GM19372 (cell line): ENCODE measurements at regions not wholly inside any gene's neighbourhood (a gene's known extent, or its start where the extent isn't known, plus 50 kb on each side); places are given as distances from the start of the nearest gene placed in this dataset.

Source experiments
- ATAC-seq: cut with Tn5 transposase; IDR thresholded peaks from one replicate; pipeline ENCODE4 v1.9.1; 2021; ENCODE audit warnings: mild to moderate bottlenecking, low read depth, moderate library complexity; ENCODE audit not compliant: unreplicated experiment

GRCh38 chr18:41484069-41484468 is 471.0 kb upstream of the PIK3C3 start:
- ATAC-seq: no peak

GRCh38 chr18:41482501-41482900 is 472.5 kb upstream of the PIK3C3 start:
- ATAC-seq: no peak

- no peak for ATAC-seq
Measured at GRCh38 chr18:41466436-41467160, 488.4 kb upstream of the PIK3C3 start.

DNA sequence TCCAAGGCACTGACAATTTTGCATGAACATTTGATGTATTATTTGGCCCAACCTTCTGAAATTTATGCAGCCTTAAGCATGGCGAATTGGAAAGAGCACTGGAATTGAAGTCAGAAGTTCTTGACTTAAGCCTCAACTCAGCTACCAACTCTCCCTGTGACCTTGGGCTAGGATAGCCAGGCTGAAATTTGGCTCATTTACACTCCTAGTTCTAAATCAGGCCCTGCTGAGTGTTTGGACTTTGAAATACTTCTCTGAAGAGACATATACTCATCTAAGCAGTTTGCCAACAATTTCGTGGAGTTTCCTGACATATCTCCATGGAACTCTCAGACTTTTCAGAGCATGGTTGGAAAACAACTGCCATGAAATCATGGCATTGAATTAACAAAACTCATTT is 489.6 kb upstream of the PIK3C3 start:
- ATAC-seq: no peak

DNA sequence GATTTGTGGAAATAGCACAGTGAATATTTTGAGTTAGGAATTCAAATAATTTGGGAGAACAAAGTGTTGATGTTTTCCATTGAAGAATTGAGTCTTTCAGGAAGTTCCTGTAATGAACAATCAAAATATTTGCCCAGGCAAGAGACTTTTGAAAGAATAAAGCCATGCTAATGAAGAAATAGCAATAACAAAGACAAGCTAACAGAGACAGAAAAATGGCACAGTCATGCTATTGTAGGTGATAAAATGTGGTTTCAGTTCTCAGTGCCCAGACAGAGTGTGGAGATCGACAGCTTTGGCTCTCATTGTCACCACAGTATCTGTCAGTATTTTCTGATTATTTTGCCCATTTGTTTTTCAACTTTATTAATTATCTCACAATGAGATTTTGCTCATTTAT is 490.8 kb upstream of the PIK3C3 start:
- no peak for ATAC-seq

DNA sequence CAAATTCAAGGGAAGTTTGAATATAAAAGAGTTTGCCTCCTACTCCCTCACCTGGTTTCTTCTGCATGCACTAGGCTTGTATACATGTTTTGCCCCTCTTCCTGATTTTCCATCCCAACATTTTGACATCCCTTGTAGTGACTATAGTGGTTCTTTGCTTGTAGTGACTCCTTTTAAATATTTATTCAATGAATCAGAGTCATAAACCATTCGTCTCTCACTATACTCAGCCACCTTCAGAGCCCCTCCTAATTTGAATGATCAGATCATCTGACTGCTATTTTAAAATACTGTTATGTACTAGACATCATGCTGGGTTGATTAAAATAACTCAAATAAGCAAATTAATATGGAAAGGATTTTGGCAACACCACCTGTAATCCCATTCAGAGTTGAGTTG is 492.1 kb upstream of the PIK3C3 start:
- ATAC-seq: no peak

GRCh38 chr18:41461114-41461513 is 493.9 kb upstream of the PIK3C3 start:
- no peak for ATAC-seq

DNA sequence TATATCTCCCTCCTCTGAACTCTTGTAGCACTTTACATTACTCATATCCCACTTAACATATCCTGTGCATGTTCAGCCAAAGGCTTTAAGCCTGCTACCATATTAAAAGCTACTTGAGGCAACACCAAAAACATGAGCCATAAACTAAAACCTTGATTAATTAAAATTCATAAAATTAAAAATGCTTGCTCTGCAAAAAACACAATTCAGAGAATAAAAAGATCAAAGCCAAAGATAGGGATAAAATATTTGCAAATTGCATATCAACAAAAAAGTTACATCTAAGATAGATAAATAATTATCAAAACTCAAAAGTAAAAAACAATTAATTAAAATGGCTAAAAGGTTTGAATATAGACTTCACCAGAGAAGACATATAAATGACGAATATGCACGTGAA is 495.4 kb upstream of the PIK3C3 start:
- no peak for ATAC-seq

- ATAC-seq: no peak
Measured at GRCh38 chr18:41458376-41458775, 496.7 kb upstream of the PIK3C3 start.

- no peak for ATAC-seq
Measured at GRCh38 chr18:41457765-41458326, 497.2 kb upstream of the PIK3C3 start.

DNA sequence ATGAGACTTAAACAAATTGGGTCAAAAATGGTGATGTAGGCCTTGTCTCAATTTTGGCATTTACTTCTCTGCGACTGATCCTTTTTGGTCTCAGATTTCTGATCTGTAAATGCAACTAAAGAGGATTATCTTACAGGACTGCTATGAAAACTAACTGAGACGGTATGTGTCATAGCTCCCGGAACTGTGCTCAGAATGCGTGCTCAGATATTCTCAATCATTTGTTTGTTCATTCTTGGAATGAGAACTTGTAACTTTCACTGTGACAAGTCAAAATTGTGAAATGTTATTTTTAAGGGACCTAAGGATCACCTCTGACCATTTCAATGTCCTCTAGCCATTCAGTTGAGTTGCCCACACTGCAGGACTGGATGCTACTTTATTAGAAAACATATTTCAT is 498.2 kb upstream of the PIK3C3 start:
- ATAC-seq: no peak

GRCh38 chr18:41449612-41450011 is 505.4 kb upstream of the PIK3C3 start:
- ATAC-seq: no peak

- ATAC-seq: no peak
Measured at GRCh38 chr18:41444943-41445342, 510.1 kb upstream of the PIK3C3 start.

DNA sequence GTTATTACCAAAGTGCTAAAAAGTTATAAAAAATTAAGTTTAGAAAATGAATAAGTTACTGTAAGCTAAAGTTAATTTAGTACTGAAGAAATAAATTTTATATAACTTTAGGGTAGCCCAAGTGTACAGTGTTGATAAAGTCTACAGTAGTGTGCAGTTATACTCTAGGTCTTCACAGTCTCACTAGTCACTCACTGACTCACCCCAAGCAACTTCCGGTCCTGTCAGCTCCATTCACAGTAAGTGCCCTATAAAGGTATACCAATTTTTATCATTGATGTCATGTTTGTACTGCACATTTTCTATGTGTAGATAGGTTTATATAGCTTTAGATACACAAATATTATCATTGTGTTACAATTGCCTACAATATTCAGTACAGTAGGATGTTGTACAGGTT is 518.3 kb upstream of the PIK3C3 start:
- ATAC-seq: no peak

- no peak for ATAC-seq
Measured at GRCh38 chr18:41418598-41418997, 536.4 kb upstream of the PIK3C3 start.

GRCh38 chr18:41416044-41416443 is 539.0 kb upstream of the PIK3C3 start:
- no peak for ATAC-seq

GRCh38 chr18:41410006-41410405 is 545.0 kb upstream of the PIK3C3 start:
- no peak for ATAC-seq

DNA sequence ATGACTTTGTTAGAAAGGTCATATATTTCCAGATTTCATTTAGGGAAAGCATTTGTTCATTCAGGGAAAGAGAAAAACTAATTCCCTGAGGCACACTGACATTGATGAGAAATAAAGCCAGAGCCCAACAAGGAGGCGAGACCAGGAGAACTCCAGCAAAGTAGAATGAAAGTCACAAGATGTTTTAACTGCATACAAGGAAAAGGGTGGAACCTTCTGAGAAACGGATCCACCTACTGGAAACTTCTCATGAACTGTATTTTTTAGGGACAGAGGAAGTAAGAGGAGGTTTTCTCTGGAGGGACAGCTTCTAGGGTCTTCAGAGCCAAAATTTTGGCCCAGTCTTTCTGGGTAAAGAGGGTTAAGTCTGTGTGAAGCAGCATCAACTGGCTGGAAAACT is 548.2 kb upstream of the PIK3C3 start:
- ATAC-seq: no peak

- no peak for ATAC-seq
Measured at GRCh38 chr18:41396861-41397260, 558.2 kb upstream of the PIK3C3 start.

GRCh38 chr18:41396211-41396610 is 558.8 kb upstream of the PIK3C3 start:
- ATAC-seq: no peak

DNA sequence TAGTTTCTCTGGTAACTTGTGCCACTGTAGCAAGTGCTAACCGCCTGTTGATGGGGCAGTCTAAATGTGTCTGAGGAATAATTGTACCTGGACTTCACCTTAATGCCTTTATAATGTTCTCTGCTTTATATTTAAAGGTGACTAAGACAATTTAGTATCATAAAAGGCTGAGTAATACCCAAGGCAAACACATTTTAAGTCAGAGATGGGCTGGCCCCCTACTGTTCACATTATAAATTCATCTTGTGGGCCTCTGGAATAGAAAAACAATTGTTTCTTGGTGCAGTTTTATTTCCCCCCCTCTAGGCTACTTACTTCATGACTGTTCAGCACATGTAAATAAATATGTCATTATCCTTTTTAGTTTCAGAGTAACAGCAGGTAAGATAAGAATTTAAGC is 559.3 kb upstream of the PIK3C3 start:
- ATAC-seq: no peak
